Esophagus muscularis mucosa (tissue), 4 donors: ENCODE measurements at regions not wholly inside any gene's neighbourhood (a gene's known extent, or its start where the extent isn't known, plus 50 kb on each side); places are given as distances from the start of the nearest gene placed in this dataset.

Source experiments
- DNase-seq: peaks from one replicate; pipeline ENCODE4 v3.0.0-alpha.2; 2017; ENCODE audit errors: extremely low spot score
- H3K27ac ChIP-seq, 4 donors: fragments of 200-600 bp; sonication (generic); replicated peaks in 1 of 4; 1 replicate in 3 of 4; 2 replicates in 1 of 4; pipeline ENCODE4 v1.5.1; 2016 to 2019; ENCODE audit warnings: mild to moderate bottlenecking in 1 of 4
- H3K27me3 ChIP-seq, 4 donors: fragments of 200-600 bp; sonication (generic); one replicate each; pipeline versions ENCODE4 v1.5.1 to v1.6.0; 2016 to 2019
- H3K36me3 ChIP-seq, 4 donors: fragments of 200-600 bp; sonication (generic); one replicate each; pipeline ENCODE4 v1.5.1; 2016 to 2019
- H3K4me1 ChIP-seq, 4 donors: fragments of 200-600 bp; sonication (generic); one replicate each; pipeline ENCODE4 v1.5.1; 2016 to 2019
- H3K4me3 ChIP-seq, 4 donors: fragments of 200-600 bp; sonication (generic); 1 replicate in 2 of 4; 2 replicates in 2 of 4; pipeline ENCODE4 v1.5.1; 2016 to 2019; ENCODE audit warnings: mild to moderate bottlenecking in 4 of 4, moderate library complexity in 1 of 4
- H3K9me3 ChIP-seq, 4 donors: fragments of 200-600 bp; sonication (generic); 1 replicate in 3 of 4; 2 replicates in 1 of 4; pipeline ENCODE4 v1.5.1; 2016 to 2019
- EP300 ChIP-seq: sonication (generic); formaldehyde crosslinking; IDR thresholded peaks from one replicate; pipeline ENCODE4 v1.6.1; 2017; ENCODE audit warnings: antibody characterized with exemption
- POLR2A ChIP-seq: fragments of 450-650 bp; IDR thresholded peaks from one replicate; pipeline ENCODE4 v1.6.1; 2017; ENCODE audit warnings: antibody characterized with exemption, moderate library complexity, mild to moderate bottlenecking, low read depth
- POLR2AphosphoS5 ChIP-seq, 2 donors: sonication (generic); formaldehyde crosslinking; IDR thresholded peaks; one replicate each; pipeline ENCODE4 v1.6.1; 2017; ENCODE audit warnings: antibody characterized with exemption in 2 of 2
- WGBS: methylation state at CpG from one replicate; pipeline ENCODE4 v1.1.5; 2018; 5-methylcytosine and 5-hydroxymethylcytosine counted together
- intact Hi-C: fragments of 100-400 bp; cut with DNase I; formaldehyde crosslinking; loops from one replicate; pipeline ENCODE4 v1.15.1; 2023
- TF ChIP-seq, protein P1 (sequence below), 3 experiments: fragments of 200-600 bp in 2 of 3; fragments of 450-650 bp in 1 of 3; sonication (generic) in 2 of 3; IDR thresholded peaks; one replicate each; pipeline ENCODE4 v1.5.1; 2017 to 2019; ENCODE audit warnings: antibody characterized with exemption in 3 of 3, mild to moderate bottlenecking in 2 of 3, moderate library complexity in 1 of 3

DNA sequence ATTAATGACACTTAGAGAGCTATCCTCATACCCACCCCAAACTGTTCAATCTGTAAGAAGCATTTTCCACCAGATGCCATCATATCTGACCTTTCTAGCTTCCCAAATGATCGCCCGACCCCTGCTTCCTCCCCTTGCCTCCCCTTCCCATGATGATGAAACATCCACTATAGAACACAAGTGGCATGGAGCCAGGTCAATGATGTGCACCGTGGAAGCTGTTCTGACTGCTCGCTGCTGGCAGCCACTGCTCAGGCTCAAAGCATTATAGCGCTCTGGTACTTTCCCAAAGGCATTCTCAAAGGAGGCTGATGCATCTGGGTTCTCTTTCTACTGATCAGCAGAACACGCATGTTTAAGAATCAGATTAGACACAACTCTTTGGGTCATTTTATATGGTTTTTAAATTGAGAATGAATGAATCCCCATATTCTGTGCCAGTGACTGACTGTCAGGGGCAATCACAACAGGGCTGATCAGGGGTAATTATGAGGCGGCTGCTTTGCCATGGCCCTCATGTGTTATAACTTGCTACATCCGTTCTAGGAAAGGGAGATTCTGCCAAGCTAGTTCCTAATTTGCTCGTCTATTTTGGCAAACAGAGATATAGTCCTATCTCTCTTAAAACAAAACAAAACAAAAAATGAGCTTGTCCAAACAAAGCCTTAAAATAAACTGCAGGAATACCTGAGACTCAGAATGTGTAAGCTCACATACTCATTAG is 343.7 kb downstream of the ENC1 start:
- TF ChIP-seq, protein P1, sequence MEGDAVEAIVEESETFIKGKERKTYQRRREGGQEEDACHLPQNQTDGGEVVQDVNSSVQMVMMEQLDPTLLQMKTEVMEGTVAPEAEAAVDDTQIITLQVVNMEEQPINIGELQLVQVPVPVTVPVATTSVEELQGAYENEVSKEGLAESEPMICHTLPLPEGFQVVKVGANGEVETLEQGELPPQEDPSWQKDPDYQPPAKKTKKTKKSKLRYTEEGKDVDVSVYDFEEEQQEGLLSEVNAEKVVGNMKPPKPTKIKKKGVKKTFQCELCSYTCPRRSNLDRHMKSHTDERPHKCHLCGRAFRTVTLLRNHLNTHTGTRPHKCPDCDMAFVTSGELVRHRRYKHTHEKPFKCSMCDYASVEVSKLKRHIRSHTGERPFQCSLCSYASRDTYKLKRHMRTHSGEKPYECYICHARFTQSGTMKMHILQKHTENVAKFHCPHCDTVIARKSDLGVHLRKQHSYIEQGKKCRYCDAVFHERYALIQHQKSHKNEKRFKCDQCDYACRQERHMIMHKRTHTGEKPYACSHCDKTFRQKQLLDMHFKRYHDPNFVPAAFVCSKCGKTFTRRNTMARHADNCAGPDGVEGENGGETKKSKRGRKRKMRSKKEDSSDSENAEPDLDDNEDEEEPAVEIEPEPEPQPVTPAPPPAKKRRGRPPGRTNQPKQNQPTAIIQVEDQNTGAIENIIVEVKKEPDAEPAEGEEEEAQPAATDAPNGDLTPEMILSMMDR (IDR thresholded peaks at IDR 0.05), result no peak
- no peak for TF ChIP-seq EP300
- no peak for TF ChIP-seq POLR2AphosphoS5 (IDR thresholded peaks at IDR 0.05)
- no peak for TF ChIP-seq POLR2A
- no peaks in the 10 kb centered on the region for H3K9me3 ChIP-seq
- intact Hi-C loops, result no loop called here
- 41% methylated on average over 9 of the region's 9 CpGs for WGBS
- no peak for DNase-seq
- H3K27ac ChIP-seq, result no peak overlapping the region
- no peak overlapping the region for H3K4me3 ChIP-seq
- H3K36me3 ChIP-seq, result no peaks in the 10 kb centered on the region
- H3K27me3 ChIP-seq, result no peaks in the 10 kb centered on the region
- peaks cover 0 to 38% (median 27%) of the 10 kb centered on the region in 4 donors for H3K4me1 ChIP-seq

DNA sequence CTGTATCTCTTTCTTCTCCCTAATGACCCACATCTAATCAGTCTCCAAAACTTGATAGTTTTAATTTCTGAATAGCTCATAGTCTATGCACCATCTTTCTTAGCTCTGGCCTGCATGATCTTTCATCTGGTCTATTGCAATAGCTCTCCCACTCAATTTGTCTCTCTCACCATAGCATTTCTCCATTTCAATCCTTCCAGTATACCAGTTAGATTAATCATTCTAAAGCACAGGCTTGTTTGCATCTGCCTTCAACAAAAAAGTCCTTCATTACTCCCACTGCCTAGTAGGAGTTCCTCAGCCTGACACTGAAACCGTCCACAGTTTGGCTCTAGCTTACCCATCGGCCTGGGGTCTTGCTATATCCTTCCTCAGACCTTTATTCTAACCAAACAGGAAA is 344.9 kb downstream of the ENC1 start:
- 89% methylated on average over 2 of the region's 2 CpGs for WGBS
- intact Hi-C loops, result no loop called here
- no peaks in the 10 kb centered on the region for H3K36me3 ChIP-seq
- DNase-seq, result no peak
- TF ChIP-seq POLR2AphosphoS5 (IDR thresholded peaks at IDR 0.05) (no peak), POLR2A (no peak), EP300 (no peak)
- TF ChIP-seq, protein P1 (IDR thresholded peaks at IDR 0.05), result no peak
- no peak overlapping the region for H3K27ac ChIP-seq
- no peaks in the 10 kb centered on the region for H3K9me3 ChIP-seq
- H3K4me3 ChIP-seq, result no peak overlapping the region
- H3K27me3 ChIP-seq, result no peaks in the 10 kb centered on the region
- H3K4me1 ChIP-seq, result peaks cover 0 to 38% (median 27%) of the 10 kb centered on the region in 4 donors

DNA sequence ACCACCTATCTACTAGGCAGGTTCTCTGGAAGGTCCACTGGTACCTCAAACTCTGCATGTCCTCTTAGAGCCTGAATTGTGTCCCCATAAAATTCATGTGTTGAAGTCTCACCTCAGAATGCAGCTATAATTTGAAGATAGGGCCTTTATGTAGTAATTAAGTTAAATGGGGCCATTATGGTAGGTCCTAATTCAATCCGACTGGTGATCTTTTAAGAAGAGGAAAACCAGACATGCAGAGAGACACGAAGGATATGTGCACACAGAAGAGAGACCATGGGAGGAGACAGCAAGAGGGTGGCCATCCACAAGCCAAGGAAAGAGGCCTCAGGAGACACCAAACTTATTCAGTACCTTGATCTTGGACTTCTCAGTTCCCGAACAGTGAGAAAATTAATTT is 345.4 kb downstream of the ENC1 start:
- H3K4me1 ChIP-seq, result peaks cover 0 to 38% (median 27%) of the 10 kb centered on the region in 4 donors
- H3K36me3 ChIP-seq, result no peaks in the 10 kb centered on the region
- peak; percentile 42 for DNase-seq
- intact Hi-C loops, result no loop called here
- WGBS, result 98% methylated on average over 3 of the region's 3 CpGs
- no peaks in the 10 kb centered on the region for H3K27me3 ChIP-seq
- H3K4me3 ChIP-seq, result no peak overlapping the region
- H3K9me3 ChIP-seq, result no peaks in the 10 kb centered on the region
- no peak for TF ChIP-seq POLR2A
- TF ChIP-seq, protein P1 (IDR thresholded peaks at IDR 0.05), result no peak
- no peak for TF ChIP-seq EP300
- TF ChIP-seq POLR2AphosphoS5 (IDR thresholded peaks at IDR 0.05), result no peak
- H3K27ac ChIP-seq, result no peak overlapping the region

DNA sequence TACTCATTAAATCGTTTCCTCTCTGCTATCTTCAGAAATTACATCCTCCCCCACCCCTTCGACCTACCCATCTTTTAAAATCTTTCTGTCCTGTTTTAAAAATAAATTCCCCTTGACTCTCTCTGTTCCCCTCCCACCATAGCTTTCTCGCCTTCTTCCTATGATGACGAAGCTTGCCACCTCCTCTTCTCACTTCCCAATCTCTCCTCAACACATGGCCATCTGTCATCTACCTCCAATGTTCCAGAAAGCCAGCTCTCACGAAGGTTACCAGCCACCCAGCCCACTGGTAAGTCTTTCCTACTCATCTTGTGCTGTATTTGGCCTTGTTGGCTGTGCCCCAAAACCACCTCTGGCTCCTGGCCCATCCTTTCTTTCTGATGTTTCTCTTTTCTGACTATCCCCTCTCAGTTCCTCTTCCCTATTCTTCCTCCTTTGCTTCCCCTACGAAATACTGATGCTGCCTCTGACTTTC is 346.3 kb downstream of the ENC1 start:
- Histone ChIP-seq H3K36me3 (no peaks in the 10 kb centered on the region), H3K9me3 (no peaks in the 10 kb centered on the region), H3K27me3 (no peaks in the 10 kb centered on the region), H3K4me3 (no peak overlapping the region), H3K27ac (peak overlapping the region in 1 of 4 donors; percentile 16), H3K4me1 (peaks cover 0 to 43% (median 33%) of the 10 kb centered on the region in 4 donors)
- intact Hi-C loops, result no loop called here
- 71% methylated on average over 6 of the region's 6 CpGs for WGBS
- no peak for DNase-seq
- TF ChIP-seq EP300 (no peak), POLR2A (no peak), POLR2AphosphoS5 (IDR thresholded peaks at IDR 0.05) (no peak)

DNA sequence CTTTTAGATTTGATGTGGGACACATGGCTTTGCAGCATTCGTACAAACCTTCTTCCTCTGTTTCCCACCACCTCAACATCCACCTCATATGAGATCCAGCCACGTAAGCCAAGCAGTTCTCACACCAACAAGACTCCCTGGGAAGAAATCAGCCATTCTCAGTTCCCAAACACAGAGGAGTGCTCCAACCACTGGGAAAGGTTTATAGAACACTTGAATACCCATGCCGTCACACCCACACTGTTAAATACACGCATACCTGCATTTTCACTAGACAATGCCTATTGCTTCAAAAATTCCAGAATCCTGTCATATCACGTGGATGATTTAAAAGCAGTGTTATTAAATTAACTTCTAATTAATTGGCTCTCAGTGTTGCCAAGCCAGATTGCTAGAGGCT is 347.3 kb downstream of the ENC1 start:
- H3K4me3 ChIP-seq, result no peak overlapping the region
- no peak for TF ChIP-seq POLR2AphosphoS5 (IDR thresholded peaks at IDR 0.05)
- no peak for TF ChIP-seq POLR2A
- TF ChIP-seq EP300, result no peak
- H3K27me3 ChIP-seq, result no peaks in the 10 kb centered on the region
- 62% methylated on average over 5 of the region's 5 CpGs for WGBS
- intact Hi-C loops, result no loop called here
- peak; percentile 64 for DNase-seq
- peak overlapping the region in 2 of 4 donors; percentile 26 to 60 for H3K27ac ChIP-seq
- H3K4me1 ChIP-seq, result peaks cover 0 to 54% (median 42%) of the 10 kb centered on the region in 4 donors
- no peaks in the 10 kb centered on the region for H3K9me3 ChIP-seq
- no peaks in the 10 kb centered on the region for H3K36me3 ChIP-seq
